CD4-positive, alpha-beta T cell treated with Interleukin-2 at 100 ng/mL for 4 hours (primary cell): ENCODE measurements at regions not wholly inside any gene's neighbourhood (a gene's known extent, or its start where the extent isn't known, plus 50 kb on each side); places are given as distances from the start of the nearest gene placed in this dataset.
"Not testable (repeated sequence)": the region's sequence is repeated elsewhere in the genome, so short reads cannot be mapped to it uniquely, and the experiment has no call there.

ENCODE experiments used
- DNase-seq: peaks from one replicate; pipeline ENCODE4 v3.0.0-alpha.2; 2020; ENCODE audit warnings: low spot score

- not testable (repeated sequence) for DNase-seq
Observed at GRCh38 chr17:30686538-30687479, 137.7 kb downstream of the CRLF3 start.

- not testable (repeated sequence) for DNase-seq
Observed at GRCh38 chr17:30682280-30682679, 142.2 kb downstream of the CRLF3 start.

GRCh38 chr17:30680681-30681080 lies 143.8 kb downstream of the CRLF3 start:
- not testable (repeated sequence) for DNase-seq

- no peak for DNase-seq
Observed at GRCh38 chr17:30677550-30678249, 146.8 kb downstream of the CRLF3 start.

GRCh38 chr17:30675777-30676492 lies 148.6 kb downstream of the CRLF3 start:
- DNase-seq: not testable (repeated sequence)

GRCh38 chr17:30669217-30669649 lies 155.3 kb downstream of the CRLF3 start:
- not testable (repeated sequence) for DNase-seq

- DNase-seq: not testable (repeated sequence)
Observed at GRCh38 chr17:30668360-30669181, 155.9 kb downstream of the CRLF3 start.

- DNase-seq: not testable (repeated sequence)
Observed at GRCh38 chr17:30667657-30668359, 156.7 kb downstream of the CRLF3 start.

GRCh38 chr17:30666838-30667656 lies 157.4 kb downstream of the CRLF3 start:
- DNase-seq: not testable (repeated sequence)

GRCh38 chr17:30663727-30664455 lies 160.6 kb downstream of the CRLF3 start:
- DNase-seq: not testable (repeated sequence)

GRCh38 chr17:30657148-30657547 lies 167.3 kb downstream of the CRLF3 start:
- DNase-seq: not testable (repeated sequence)

- not testable (repeated sequence) for DNase-seq
Observed at GRCh38 chr17:30653038-30653437, 171.5 kb downstream of the CRLF3 start.

GRCh38 chr17:30650149-30650548 lies 172.9 kb downstream of the GOSR1 start:
- not testable (repeated sequence) for DNase-seq

GRCh38 chr17:30648015-30648620 lies 170.9 kb downstream of the GOSR1 start:
- DNase-seq: not testable (repeated sequence)

- not testable (repeated sequence) for DNase-seq
Observed at GRCh38 chr17:30645875-30646274, 168.7 kb downstream of the GOSR1 start.

GRCh38 chr17:30644713-30645112 lies 167.5 kb downstream of the GOSR1 start:
- DNase-seq: not testable (repeated sequence)

GRCh38 chr17:30644287-30644686 lies 167.1 kb downstream of the GOSR1 start:
- not testable (repeated sequence) for DNase-seq

GRCh38 chr17:30641428-30641827 lies 164.2 kb downstream of the GOSR1 start:
- DNase-seq: not testable (repeated sequence)
